ENCODE measurements at regions not wholly inside any gene's neighbourhood (a gene's known extent, or its start where the extent isn't known, plus 50 kb on each side); places are given as distances from the start of the nearest gene placed in this dataset.

DNA sequence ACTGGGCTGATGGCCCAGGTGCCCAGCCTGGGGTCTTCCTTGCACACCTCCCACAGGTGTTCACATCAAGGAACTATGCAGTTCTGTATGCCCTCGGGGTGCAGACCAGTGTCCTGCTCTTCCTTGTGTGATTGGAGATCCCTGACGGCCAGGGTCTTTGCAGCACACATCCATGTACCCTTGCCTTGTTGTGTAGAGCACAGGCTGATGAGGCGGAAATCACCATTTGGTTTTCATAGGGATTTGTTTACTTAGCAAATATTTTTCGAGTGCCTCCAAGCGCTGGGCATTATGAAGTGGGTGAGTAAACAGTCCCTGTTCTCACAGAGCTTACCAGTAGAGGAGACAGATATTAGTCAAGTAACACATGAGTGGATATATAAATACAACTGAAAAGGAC lies 209.3 kb upstream of the UMPS start (continued):
- TF ChIP-seq TAF15 (IDR thresholded peaks at IDR 0.05; ENCODE audit: low read depth, low read length, poor library complexity, severe bottlenecking) (no peak), TOPORS (CRISPR knock-in tag; IDR thresholded peaks at IDR 0.05) (no peak), THAP11 (CRISPR knock-in tag; IDR thresholded peaks at IDR 0.05) (no peak), RARA (CRISPR knock-in tag; IDR thresholded peaks at IDR 0.05) (peak; percentile 66), ZSCAN21 (CRISPR knock-in tag; IDR thresholded peaks at IDR 0.05; ENCODE audit: borderline replicate concordance) (no peak), MAFK (conservative IDR thresholded peaks at IDR 0.05 in 1 of 2, IDR thresholded peaks at IDR 0.05 in 1 of 2; ENCODE audit: low read length in 2 of 2) (peak; percentile 77 to 82), FOSL2 (CRISPR knock-in tag; IDR thresholded peaks at IDR 0.05) (peak; percentile 51), IRX3 (CRISPR knock-in tag; IDR thresholded peaks at IDR 0.05; ENCODE audit: borderline replicate concordance, low read depth) (no peak), ZNF773 (CRISPR knock-in tag; IDR thresholded peaks at IDR 0.05; ENCODE audit: borderline replicate concordance) (no peak), GFI1 (CRISPR knock-in tag; IDR thresholded peaks at IDR 0.05; ENCODE audit: borderline replicate concordance) (peak; percentile 45; the same call in 1 of the 2 replicates), HDAC2 (CRISPR knock-in tag; IDR thresholded peaks at IDR 0.05) (0 out of 2 replicates have a peak, but pooled peaks have one; percentile 18)
- TF ChIP-seq, protein P1, sequence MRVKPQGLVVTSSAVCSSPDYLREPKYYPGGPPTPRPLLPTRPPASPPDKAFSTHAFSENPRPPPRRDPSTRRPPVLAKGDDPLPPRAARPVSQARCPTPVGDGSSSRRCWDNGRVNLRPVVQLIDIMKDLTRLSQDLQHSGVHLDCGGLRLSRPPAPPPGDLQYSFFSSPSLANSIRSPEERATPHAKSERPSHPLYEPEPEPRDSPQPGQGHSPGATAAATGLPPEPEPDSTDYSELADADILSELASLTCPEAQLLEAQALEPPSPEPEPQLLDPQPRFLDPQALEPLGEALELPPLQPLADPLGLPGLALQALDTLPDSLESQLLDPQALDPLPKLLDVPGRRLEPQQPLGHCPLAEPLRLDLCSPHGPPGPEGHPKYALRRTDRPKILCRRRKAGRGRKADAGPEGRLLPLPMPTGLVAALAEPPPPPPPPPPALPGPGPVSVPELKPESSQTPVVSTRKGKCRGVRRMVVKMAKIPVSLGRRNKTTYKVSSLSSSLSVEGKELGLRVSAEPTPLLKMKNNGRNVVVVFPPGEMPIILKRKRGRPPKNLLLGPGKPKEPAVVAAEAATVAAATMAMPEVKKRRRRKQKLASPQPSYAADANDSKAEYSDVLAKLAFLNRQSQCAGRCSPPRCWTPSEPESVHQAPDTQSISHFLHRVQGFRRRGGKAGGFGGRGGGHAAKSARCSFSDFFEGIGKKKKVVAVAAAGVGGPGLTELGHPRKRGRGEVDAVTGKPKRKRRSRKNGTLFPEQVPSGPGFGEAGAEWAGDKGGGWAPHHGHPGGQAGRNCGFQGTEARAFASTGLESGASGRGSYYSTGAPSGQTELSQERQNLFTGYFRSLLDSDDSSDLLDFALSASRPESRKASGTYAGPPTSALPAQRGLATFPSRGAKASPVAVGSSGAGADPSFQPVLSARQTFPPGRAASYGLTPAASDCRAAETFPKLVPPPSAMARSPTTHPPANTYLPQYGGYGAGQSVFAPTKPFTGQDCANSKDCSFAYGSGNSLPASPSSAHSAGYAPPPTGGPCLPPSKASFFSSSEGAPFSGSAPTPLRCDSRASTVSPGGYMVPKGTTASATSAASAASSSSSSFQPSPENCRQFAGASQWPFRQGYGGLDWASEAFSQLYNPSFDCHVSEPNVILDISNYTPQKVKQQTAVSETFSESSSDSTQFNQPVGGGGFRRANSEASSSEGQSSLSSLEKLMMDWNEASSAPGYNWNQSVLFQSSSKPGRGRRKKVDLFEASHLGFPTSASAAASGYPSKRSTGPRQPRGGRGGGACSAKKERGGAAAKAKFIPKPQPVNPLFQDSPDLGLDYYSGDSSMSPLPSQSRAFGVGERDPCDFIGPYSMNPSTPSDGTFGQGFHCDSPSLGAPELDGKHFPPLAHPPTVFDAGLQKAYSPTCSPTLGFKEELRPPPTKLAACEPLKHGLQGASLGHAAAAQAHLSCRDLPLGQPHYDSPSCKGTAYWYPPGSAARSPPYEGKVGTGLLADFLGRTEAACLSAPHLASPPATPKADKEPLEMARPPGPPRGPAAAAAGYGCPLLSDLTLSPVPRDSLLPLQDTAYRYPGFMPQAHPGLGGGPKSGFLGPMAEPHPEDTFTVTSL (CRISPR knock-in tag; IDR thresholded peaks at IDR 0.05; ENCODE audit: borderline replicate concordance), result peak; percentile 68; the same call in 1 of the 2 replicates
- TF ChIP-seq, protein P2, sequence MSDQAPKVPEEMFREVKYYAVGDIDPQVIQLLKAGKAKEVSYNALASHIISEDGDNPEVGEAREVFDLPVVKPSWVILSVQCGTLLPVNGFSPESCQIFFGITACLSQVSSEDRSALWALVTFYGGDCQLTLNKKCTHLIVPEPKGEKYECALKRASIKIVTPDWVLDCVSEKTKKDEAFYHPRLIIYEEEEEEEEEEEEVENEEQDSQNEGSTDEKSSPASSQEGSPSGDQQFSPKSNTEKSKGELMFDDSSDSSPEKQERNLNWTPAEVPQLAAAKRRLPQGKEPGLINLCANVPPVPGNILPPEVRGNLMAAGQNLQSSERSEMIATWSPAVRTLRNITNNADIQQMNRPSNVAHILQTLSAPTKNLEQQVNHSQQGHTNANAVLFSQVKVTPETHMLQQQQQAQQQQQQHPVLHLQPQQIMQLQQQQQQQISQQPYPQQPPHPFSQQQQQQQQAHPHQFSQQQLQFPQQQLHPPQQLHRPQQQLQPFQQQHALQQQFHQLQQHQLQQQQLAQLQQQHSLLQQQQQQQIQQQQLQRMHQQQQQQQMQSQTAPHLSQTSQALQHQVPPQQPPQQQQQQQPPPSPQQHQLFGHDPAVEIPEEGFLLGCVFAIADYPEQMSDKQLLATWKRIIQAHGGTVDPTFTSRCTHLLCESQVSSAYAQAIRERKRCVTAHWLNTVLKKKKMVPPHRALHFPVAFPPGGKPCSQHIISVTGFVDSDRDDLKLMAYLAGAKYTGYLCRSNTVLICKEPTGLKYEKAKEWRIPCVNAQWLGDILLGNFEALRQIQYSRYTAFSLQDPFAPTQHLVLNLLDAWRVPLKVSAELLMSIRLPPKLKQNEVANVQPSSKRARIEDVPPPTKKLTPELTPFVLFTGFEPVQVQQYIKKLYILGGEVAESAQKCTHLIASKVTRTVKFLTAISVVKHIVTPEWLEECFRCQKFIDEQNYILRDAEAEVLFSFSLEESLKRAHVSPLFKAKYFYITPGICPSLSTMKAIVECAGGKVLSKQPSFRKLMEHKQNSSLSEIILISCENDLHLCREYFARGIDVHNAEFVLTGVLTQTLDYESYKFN (CRISPR knock-in tag; conservative IDR thresholded peaks at IDR 0.05), result peak; percentile 55; the same call in 1 of the 2 replicates
- TF ChIP-seq, protein P3, sequence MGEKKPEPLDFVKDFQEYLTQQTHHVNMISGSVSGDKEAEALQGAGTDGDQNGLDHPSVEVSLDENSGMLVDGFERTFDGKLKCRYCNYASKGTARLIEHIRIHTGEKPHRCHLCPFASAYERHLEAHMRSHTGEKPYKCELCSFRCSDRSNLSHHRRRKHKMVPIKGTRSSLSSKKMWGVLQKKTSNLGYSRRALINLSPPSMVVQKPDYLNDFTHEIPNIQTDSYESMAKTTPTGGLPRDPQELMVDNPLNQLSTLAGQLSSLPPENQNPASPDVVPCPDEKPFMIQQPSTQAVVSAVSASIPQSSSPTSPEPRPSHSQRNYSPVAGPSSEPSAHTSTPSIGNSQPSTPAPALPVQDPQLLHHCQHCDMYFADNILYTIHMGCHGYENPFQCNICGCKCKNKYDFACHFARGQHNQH (CRISPR knock-in tag; IDR thresholded peaks at IDR 0.05), result 0 out of 2 replicates have a peak, but pooled peaks have one; percentile 28
- TF ChIP-seq, protein P4, sequence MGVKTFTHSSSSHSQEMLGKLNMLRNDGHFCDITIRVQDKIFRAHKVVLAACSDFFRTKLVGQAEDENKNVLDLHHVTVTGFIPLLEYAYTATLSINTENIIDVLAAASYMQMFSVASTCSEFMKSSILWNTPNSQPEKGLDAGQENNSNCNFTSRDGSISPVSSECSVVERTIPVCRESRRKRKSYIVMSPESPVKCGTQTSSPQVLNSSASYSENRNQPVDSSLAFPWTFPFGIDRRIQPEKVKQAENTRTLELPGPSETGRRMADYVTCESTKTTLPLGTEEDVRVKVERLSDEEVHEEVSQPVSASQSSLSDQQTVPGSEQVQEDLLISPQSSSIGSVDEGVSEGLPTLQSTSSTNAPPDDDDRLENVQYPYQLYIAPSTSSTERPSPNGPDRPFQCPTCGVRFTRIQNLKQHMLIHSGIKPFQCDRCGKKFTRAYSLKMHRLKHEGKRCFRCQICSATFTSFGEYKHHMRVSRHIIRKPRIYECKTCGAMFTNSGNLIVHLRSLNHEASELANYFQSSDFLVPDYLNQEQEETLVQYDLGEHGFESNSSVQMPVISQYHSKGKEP (CRISPR knock-in tag; IDR thresholded peaks at IDR 0.05), result no peak

Data from HepG2 (cell line).